ENCODE measurements at regions not wholly inside any gene's neighbourhood (a gene's known extent, or its start where the extent isn't known, plus 50 kb on each side); places are given as distances from the start of the nearest gene placed in this dataset.
"Not testable (repeated sequence)": the region's sequence is repeated elsewhere in the genome, so short reads cannot be mapped to it uniquely, and the experiment has no call there.

DNA sequence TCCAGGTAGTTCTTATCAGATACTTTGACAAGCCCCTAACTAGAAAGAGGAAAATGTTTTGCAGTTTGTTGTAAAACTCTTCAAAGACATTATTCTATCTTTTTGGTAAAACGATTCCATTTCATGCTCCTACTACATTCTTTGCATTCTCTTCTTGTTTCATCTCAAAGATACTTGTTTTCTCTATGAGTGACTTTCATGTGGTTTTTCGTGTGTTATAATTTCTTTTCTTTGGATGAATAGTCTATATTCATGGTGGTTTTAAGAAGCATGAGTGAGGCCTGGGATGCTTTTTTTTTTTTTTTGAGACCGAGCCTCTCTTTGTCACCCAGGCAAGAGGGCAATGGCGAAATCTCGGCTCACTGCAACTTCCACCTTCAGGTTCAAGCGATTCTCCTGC, 292.5 kb upstream of the LYZL1 start:
- no peak for DNase-seq

- no peak for DNase-seq
Observed at GRCh38 chr10:28996947-28997551, 291.8 kb upstream of the LYZL1 start.

GRCh38 chr10:28997734-28998133, 291.1 kb upstream of the LYZL1 start:
- DNase-seq, result no peak

GRCh38 chr10:29001801-29002200, 287.1 kb upstream of the LYZL1 start:
- DNase-seq, result no peak

GRCh38 chr10:29003014-29003413, 285.9 kb upstream of the LYZL1 start:
- not testable (repeated sequence) for DNase-seq

GRCh38 chr10:29005988-29006387, 282.9 kb upstream of the LYZL1 start:
- no peak for DNase-seq

DNA sequence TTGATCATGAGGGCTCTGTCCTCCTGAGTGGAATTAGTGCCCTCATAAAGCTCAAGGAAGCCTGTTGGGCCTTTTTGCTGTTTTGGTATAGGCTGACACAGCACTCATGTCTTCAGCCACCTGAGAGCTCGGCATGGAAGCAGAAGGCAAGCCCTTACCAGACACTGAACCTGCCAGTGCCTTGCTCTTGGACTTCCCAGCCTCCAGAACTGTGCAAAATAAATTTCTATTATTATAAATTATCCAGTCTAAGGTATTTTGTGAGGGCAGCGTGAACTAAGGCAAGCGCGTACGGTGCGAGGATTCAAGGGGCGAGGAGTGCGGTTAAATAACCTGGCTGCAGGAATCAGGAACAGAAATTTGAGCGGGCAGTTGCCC, 281.5 kb upstream of the LYZL1 start:
- no peak for DNase-seq

- DNase-seq, result no peak
Observed at GRCh38 chr10:29007748-29008610, 280.9 kb upstream of the LYZL1 start.

DNA sequence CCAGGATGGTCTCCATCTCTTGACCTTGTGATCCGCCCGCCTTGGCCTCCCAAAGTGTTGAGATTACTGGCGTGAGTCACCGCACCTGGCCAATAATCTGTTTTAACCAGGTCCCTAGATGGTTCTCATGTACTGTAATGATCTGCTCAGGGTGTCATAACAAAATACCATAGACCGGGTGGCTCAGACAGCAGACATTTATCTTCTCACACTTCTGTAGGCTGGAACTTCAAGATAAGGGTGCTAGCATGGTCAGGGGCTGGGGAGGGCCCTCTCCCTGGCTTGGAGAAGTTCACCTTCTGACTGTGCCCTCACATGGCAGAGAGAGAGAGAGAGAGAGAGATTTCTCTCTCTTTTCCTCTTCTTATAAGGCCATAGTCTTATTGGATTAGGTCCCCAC, 279.4 kb upstream of the LYZL1 start:
- no peak for DNase-seq

DNA sequence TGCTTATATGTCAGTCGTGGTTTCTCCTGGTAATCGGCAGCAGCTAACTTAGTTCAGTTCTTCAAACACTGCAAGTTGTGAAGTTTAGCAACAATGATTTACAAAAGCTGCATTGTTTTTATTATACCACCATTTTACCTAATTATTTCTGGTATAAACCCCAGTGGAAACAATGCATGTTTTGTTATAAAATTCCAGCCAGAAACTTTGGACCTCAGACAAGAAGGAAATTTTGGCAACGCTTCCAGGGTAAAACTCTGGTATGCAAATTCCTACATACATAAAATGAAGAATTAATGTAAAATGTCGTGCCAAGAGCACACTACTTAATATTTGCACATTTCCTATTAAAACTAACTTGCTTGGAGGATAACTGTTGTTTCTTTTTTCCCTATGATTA, 277.4 kb upstream of the LYZL1 start:
- DNase-seq, result no peak

DNA sequence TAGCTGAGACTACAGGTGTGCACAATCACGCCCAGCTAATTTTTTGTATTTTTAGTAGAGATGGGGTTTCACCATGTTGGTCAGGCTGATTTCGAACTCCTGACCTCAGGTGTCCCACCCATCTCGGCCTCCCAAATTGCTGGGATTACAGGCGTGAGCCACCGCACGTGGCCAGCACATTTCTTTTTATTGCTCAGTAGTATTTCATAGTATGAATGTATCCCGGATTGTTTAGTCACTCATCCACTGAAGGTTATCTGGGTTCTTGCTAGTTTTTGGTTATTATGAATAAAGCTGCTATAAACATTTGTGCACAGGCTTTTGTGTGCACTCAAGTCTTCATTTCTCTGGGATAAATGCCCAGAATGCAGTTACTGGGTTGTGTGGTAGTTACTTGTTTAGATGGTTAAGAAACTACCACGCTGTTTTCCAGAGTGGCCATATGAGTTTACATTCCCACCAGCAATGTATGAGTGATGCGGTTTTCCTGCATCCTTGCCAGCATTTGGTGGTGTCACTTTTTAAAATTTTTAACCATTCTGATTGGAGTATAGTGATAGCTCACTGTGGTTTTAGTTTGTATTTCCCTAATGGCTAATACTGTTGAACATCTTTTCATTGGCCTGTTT, 275.8 kb upstream of the LYZL1 start:
- no peak for DNase-seq

- DNase-seq, result no peak
Observed at GRCh38 chr10:29021591-29021990, 267.3 kb upstream of the LYZL1 start.

GRCh38 chr10:29022513-29022912, 266.4 kb upstream of the LYZL1 start:
- DNase-seq, result no peak

DNA sequence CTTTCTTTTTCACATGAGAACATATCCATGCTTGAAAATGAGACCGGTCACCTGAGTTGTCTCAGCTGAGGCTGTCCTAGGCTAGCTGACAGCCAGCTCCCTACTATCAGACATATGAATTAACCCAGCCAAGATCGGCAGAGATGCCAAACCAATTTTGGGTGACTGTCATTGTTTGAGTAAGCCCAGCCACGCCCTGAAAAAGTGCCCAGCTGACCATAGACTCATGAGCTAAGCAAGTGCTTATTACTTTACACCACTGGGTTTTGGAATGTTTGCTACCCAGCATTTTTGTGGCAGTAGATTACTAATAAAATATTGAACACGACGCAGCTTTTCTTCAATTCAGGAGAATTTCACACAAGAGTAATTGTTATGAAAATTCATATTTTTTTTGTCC, 265.2 kb upstream of the LYZL1 start:
- no peak for DNase-seq

- no peak for DNase-seq
Observed at GRCh38 chr10:29026065-29026797, 262.6 kb upstream of the LYZL1 start.

GRCh38 chr10:29026802-29027580, 261.9 kb upstream of the LYZL1 start:
- DNase-seq, result no peak

GRCh38 chr10:29028486-29028885, 260.4 kb upstream of the LYZL1 start:
- DNase-seq, result no peak

DNA sequence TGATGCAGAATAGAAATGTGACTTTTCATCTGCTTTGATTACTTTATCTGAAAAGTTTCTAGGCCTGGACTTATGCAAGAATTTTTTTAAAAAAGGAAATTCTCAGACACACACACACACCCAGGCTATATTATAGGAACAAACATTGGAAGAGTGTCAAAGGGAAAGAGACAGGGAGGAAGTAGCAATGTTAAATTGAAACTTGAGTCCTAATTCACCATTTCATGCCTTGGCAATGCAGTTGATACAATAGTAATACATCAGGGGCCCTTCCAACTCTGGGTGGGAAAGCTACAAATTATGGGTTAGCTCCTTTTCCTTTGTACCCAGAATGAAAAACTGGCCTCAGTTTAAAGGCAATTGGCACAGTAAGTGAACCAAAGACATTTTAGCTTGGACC, 258.0 kb upstream of the LYZL1 start:
- no peak for DNase-seq

DNA sequence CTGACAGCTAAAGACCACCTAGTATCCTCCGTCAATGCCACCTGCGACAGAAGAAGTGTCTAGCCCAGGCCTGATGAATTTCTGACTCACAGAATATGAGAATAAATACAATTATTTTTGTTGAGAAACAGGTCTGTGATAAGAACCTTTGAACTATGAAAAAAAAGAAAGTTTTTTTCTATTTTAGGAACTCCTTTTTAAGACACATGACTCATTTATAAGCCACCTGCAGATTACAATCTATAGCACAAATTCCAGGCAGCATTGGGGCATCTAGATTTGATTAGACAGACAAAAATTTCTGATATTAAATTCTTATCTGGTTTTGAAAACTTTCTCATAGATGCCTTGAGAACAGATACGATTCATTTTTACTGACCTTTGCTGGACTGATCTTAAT, 256.7 kb upstream of the LYZL1 start:
- DNase-seq, result no peak

DNA sequence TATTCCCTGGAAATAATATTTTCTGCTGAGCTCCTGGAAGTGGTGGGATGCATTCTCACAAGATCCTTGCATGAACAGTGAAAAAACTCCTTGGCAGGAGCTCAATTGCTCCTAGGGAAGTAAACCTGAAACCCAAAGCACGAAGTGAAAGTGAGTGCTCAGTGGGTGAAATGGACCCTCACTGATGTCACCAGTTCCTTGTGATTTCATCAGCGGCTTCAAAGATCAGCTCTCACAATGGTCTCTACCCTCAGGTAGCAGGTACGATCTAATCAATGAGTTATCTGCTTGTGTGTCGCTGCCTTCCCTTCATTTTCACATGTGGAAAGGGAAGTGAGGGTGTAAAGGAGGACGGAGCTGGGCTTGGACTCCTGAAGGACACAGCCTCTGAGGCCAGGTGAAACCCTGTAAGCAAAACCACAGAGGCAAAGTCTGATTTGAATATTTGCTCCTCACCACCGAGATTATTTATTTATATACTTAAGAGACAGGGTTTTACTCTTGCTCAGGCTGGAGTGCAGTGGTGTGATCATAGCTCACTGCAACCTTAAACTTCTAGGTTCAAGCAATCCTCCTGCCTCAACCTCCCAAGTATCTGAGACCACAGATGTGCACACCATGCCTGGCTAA, 255.4 kb upstream of the LYZL1 start:
- DNase-seq, result no peak

GRCh38 chr10:29034592-29034991, 254.3 kb upstream of the LYZL1 start:
- DNase-seq, result no peak

DNA sequence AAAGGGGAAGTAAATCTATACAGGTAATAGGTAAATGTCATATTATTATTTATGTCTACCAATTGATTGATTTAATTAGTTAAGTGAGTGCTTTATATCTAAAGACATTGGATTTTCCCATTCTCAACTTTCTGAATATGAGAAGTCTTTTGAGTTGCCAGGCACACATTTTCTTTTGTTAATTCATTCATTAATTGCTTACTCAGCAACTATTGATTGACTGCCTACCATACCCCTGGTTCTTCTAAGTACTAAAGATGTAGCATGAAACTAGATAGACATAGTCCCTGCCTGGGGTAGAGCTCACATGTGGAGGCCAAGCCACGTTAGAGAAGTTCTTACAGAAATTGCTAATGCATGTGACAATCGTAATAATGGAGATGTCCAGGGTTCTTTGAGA, 253.1 kb upstream of the LYZL1 start:
- DNase-seq, result no peak

Data from CD4-positive, alpha-beta T cell treated with Interleukin-21 for 1 hour (primary cell).